ENCODE measurements at regions not wholly inside any gene's neighbourhood (a gene's known extent, or its start where the extent isn't known, plus 50 kb on each side); places are given as distances from the start of the nearest gene placed in this dataset.
"Not testable (repeated sequence)": the region's sequence is repeated elsewhere in the genome, so short reads cannot be mapped to it uniquely, and the experiment has no call there.

DNA sequence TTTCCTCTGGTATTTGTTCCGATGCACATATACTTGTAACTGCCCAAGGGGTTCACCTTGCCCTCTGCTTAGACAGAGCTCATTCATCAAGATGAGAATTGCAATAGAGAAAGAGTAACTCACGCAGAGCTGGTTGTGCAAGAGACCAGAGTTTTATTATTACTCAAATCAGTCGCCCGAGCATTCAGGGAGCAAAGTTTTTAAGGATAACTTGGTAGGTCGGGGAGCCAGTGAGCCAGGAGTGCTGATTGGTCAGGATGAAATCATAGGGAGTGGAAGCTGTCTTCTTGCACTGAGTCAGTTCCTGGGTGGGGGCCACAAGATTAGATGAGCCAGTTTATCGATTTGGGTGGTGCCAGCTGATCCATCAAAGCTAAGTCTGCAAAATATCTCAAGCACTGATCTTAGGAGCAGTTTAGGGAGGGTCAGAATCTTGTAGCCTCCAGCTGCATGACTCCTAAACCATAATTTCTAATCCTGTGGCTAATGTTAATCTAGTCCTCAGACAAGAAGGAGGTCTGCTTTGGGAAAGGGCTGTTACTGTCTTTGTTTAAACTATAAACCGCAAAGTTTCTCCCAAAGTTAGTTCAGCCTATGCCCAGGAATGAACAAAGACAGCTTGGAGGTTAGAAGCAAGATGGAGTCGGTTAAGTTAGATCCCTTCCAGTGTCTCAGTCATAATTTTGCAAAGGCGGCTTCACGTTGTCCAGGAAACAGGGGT is 97.9 kb downstream of the TEX35 start:
- H2BK15ac ChIP-seq (ENCODE audit: low read length); H4K20me1 ChIP-seq (replicated peaks in 1 of 2; ENCODE audit: control insufficient read depth in 1 of 2, insufficient read depth in 2 of 2, low read length in 2 of 2); H3K56ac ChIP-seq (replicated peaks; ENCODE audit: insufficient read length, low read depth, low read length); H3K4me2 ChIP-seq (ENCODE audit: insufficient read depth in 1 of 2, low read depth in 2 of 2, low read length in 2 of 2); H2BK12ac ChIP-seq (ENCODE audit: low read depth, low read length); H3K23me2 ChIP-seq (ENCODE audit: low read depth, low read length); POLR2A ChIA-PET (ENCODE audit: partially characterized antibody); H2AK5ac ChIP-seq (ENCODE audit: low read depth, low read length); H3K79me2 ChIP-seq (ENCODE audit: control insufficient read depth in 1 of 2, insufficient read depth in 2 of 2, low read length in 2 of 2); H2AFZ ChIP-seq (ENCODE audit: low read length); H4K8ac ChIP-seq (ENCODE audit: extremely low read depth, insufficient read depth, low read length); H2BK120ac ChIP-seq (replicated peaks; ENCODE audit: low read depth, low read length); H3K4me3 ChIP-seq (ENCODE audit: extremely low read depth in 1 of 4, insufficient read depth in 2 of 4, low read depth in 3 of 4, low read length in 4 of 4); H3K27ac ChIP-seq (ENCODE audit: low read depth, low read length); H3K18ac ChIP-seq (ENCODE audit: extremely low read depth, low read length); DNase-seq (ENCODE audit: low read depth in 1 of 2, low spot score in 2 of 2); FAIRE-seq; H2BK5ac ChIP-seq (ENCODE audit: low read depth, low read length); H3K23ac ChIP-seq (ENCODE audit: insufficient read length); H3K9ac ChIP-seq (replicated peaks in 1 of 4; ENCODE audit: extremely low read depth in 1 of 4, low read depth in 3 of 4, low read length in 3 of 4); H3K9me3 ChIP-seq (ENCODE audit: insufficient read depth in 2 of 2, low read depth in 1 of 2, low read length in 1 of 2); H4K91ac ChIP-seq (replicated peaks; ENCODE audit: insufficient read length, low read length); H3K79me1 ChIP-seq (ENCODE audit: low read depth, low read length); H4K5ac ChIP-seq (ENCODE audit: insufficient read length, low read depth, low read length); H3K14ac ChIP-seq (ENCODE audit: insufficient read length); H2BK20ac ChIP-seq (ENCODE audit: low read length); H3K27me3 ChIP-seq (replicated peaks in 1 of 4; ENCODE audit: control insufficient read depth in 3 of 4, extremely low read depth in 1 of 4, insufficient read depth in 3 of 4, low read length in 3 of 4); H3K4ac ChIP-seq (replicated peaks; ENCODE audit: insufficient read length, low read depth, low read length); H3K36me3 ChIP-seq (ENCODE audit: control insufficient read depth in 2 of 4, insufficient read depth in 4 of 4, low read length in 3 of 4); H3K4me1 ChIP-seq (replicated peaks in 1 of 4; ENCODE audit: control insufficient read depth in 3 of 4, insufficient read depth in 4 of 4, low read length in 3 of 4): not testable (repeated sequence)
- WGBS, 2 experiments (ENCODE audit: extremely low coverage in 1 of 2, insufficient coverage in 1 of 2, insufficient read length in 1 of 2, insufficient replicate concordance in 2 of 2, low coverage in 1 of 2, low lambda C conversion rate in 2 of 2, missing lambda C conversion rate in 1 of 2): 92% methylated on average over 10 of the region's 10 CpGs; no CpG with 5 or more reads in 1 of the 2 experiments
- CTCF ChIA-PET (ENCODE audit: partially characterized antibody): interaction anchor here (0.6 to 1.3 kb wide), 7 partner anchors 23 to 417 kb away, joined by 3 to 5 read pairs (median 3); no protein-coding TSS in a partner anchor
